ENCODE measurements at regions not wholly inside any gene's neighbourhood (a gene's known extent, or its start where the extent isn't known, plus 50 kb on each side); places are given as distances from the start of the nearest gene placed in this dataset.
"Not testable (repeated sequence)": the region's sequence is repeated elsewhere in the genome, so short reads cannot be mapped to it uniquely, and the experiment has no call there.

- no peak for DNase-seq
Measured at GRCh38 chr16:86076606-86077005, 177.6 kb downstream of the IRF8 start.

DNA sequence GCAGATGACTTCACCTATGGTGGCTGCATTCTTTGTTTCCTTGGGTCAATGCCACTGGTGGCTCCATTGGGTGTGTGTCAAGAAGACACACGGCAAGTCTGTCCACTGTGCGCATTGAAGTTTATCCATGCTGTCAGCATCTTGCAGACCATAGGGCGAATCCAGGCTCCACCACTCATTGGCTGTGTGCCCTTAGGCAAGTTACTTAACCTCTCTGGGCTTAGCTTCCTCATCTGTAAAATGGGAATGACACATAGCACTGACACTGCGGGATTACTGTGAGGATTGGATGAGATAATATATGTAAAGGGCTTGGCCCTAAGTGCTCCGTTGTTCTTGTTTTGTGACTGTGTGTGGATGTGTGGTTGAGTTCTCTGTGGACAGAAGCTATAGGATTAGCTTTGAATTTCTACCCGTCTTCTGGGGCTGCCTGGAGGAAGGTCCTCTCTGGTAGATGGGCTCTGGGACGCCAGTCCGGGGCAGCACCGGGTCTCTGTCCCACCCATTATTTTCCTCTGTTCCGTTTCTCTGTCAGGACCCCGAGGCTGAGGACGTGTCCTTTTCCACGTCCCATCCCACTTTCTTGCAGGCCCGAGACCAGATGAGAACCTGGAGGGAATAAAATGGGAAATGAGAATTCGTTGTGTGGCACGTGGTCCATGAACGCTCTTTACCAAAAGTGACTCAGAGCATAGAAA lies 178.4 kb downstream of the IRF8 start:
- no peak for DNase-seq

- no peak for DNase-seq
Measured at GRCh38 chr16:86078121-86078600, 179.2 kb downstream of the IRF8 start.

DNA sequence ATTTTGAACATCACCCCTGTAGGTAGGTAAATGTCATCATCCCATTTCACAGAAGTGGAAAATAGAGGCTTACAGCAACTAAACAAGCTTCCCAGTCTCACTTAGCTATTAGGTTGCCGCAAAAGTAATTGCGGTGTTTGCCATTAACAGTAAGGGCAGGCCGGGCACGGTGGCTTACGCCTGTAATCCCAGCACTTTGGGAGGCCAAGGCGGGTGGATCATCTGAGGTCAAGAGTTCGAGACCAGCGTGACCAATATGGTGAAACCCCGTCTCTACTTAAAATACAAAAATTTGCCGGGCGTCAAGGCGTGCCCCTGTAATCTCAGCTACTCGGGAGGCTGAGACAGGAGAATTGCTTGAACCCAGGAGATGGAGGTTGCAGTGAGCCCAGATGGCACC lies 179.7 kb downstream of the IRF8 start:
- DNase-seq, result not testable (repeated sequence)

DNA sequence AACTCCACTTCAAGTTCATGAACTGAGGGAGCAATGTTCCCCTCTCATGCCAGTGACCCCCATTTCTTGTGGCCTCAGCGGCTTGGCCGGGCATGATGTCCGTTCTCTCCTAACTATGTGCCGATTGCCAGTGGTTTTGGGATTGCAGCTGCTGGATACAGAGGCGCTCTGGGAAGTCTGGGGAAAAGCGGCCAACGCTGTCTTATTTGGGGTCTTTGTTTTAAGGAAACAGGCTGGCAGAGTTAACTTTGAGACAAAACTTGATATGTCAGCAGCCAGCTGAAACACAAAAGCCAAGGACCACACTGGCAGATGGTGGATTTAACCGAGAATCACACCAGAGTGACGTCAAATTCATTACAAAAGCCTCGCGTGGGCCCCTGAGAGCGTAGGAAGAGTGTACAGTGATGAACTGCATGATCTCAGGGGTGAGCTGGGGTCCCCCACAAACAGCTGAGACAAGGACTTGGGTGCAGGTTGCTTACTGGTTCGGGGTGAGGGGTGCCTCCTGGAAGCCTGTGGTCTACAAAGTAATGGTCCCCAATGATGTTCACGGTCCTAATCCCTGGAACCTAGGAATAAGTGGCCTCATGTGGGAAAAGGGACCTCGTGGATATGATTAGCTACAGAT lies 180.4 kb downstream of the IRF8 start:
- DNase-seq, result no peak

GRCh38 chr16:86080131-86080875 lies 181.3 kb downstream of the IRF8 start:
- no peak for DNase-seq

DNA sequence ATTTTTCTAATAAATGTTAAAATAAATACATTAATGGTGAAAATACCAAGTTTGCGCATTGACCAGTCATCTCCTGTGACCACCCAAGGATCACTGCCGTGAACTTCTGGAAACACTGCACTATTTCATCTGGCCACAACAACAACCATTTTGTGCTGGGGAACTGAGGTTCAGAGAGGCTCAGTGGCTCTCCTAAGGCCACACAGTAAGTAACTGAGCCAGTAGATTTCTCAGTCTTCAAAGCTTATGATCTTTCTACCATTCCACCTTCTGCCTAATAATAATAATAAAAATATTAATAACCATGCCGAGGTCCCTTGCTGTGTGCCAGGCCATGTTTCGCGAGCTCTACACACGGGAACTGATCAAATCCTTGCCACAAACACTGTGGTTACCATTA lies 182.0 kb downstream of the IRF8 start:
- no peak for DNase-seq

DNA sequence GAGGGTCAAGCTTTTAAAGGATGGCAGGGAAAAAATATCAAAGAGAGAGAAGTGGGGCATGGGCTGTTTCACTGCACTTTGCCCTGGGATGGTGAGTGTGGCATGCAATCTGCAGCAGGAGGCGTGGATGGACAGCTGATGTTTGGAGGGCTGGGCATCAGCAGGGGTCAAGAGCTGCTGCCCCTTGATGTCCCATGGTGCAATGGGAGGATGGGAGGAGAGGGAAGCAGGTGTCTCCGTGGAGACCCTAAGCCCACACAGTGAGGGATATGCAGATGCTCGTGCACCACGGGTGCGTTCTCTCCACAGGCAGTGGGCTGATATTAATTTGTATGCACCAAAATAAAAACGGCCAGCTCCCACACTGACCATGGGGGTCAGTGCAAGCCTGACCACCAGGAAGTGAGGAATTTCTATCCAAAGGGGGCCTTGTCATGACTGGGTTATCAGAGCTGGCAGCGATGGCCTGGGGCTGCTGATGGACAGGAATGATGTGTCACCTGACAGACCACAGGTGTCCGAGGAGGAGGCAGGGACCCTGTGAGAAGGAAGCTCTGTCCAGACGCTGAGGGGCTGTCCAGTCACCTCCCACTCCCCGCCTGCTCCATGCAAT lies 183.6 kb downstream of the IRF8 start:
- DNase-seq, result no peak

GRCh38 chr16:86083382-86084002 lies 184.5 kb downstream of the IRF8 start:
- DNase-seq, result no peak

- no peak for DNase-seq
Measured at GRCh38 chr16:86085161-86085611, 186.2 kb downstream of the IRF8 start.

- DNase-seq, result no peak
Measured at GRCh38 chr16:86085795-86086194, 186.8 kb downstream of the IRF8 start.

GRCh38 chr16:86086471-86086870 lies 187.5 kb downstream of the IRF8 start:
- DNase-seq, result no peak

DNA sequence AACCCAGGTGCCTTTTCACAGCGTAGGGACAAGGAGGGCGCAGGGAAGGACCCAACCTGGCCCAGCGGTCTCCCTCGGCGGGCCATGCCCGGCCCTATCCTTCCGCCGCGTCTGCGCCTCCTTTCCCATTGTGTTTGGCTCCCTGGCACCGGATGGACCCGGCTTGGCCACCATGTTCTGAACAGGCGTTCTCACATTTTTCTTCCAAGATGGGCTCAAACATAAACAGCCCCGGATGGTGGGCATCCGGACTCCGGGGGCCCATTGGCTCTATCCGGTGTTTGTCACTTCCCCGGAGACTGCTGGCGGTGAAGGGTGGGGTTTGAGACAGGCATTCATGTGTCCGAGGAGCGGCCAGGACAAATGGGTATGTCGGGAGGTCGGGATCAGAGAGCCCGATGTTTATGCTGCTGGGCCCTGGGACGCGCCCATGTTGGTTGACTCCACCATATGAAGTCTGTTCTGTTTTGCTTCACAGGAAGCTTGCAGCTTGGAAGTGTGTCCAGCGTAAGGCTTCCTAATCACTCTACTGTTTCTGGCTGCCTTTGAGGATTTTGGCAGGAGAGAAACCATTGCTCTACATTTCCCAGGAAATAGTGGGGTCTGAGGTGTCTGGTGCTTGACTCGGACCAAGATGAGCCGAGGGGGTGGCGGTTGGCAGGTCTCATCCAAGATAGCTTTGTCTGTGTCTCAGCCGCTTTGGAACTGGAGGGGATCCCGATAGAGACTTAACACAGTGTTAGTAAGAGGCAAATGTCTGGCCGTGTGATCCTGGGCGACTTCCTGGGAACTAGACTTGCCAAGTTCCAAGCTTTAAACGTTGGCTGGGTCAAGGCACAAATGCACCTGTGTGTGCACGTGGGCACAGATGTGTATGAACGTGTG lies 188.3 kb downstream of the IRF8 start:
- DNase-seq, result no peak

DNA sequence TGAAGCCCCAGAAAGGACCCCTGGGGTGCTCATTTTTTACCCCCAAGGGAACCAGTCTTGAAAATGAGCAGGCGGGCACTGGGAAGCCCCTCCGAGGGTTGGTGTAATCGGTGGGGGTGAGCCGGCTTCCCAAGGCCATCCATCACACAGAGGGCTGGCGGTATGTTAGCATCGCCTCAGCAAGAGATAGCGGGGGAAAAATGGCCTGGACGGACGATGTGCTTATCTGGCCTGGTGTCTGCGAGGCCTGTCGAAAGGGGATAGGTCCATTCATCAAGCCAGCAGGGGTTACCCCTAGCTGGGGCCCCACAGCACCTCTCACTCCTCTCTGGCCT lies 188.9 kb downstream of the IRF8 start:
- DNase-seq, result no peak

DNA sequence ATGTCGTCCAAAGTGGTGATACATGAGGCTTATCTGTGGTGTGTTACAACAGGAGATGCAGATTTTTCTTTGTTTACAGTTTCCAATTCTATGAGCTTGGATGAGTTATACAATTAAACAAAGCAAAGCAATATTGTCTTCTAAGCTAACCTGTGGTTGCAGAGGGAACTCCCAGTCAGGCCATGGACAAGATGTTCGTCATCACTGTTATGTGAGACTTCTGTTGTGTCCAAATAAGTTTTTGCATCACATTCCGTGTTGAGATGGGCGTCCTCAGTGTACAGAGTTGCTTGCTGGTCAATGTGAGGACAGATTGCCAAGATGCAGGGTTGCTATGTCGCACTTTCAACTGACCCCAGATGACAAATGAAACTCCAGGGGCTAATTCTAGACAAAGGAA lies 189.3 kb downstream of the IRF8 start:
- no peak for DNase-seq

- no peak for DNase-seq
Measured at GRCh38 chr16:86088816-86089215, 189.9 kb downstream of the IRF8 start.

GRCh38 chr16:86089334-86089900 lies 190.5 kb downstream of the IRF8 start:
- no peak for DNase-seq

- DNase-seq, result no peak
Measured at GRCh38 chr16:86089991-86090390, 191.0 kb downstream of the IRF8 start.

DNA sequence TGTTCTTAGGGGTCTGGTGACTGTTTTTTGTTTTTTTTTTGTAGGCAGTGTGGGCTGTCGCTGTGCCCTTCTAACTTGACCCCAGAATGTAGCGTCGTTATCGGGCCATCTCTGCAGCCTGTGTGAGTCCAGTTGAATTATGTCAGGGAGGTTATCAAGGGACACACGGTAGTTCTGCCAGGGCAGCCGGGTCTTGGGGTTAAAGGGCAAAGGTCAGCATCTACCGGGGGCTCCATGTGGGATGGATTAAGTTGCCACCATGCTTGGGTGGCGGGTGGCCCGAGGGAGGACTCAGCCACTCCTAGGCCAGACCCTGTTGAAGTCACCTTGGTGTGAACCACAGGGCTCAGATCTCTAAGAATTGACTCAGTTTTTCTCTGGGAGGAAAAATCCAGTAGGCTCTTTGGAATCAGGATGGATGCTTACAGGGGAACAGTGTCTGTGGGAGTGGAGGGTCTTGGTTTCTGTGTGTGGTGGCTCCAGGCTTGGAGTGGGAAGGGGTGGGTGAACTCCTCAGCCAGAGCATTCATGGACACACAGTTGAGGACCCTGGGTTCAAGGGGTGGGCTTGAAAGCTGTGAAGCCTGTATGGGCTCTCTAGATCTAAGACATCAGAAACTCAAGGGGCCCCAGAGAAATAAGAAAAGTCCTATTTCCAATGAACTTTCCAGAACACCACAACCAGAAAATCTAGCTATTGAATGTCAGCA lies 191.7 kb downstream of the IRF8 start:
- no peak for DNase-seq

- no peak for DNase-seq
Measured at GRCh38 chr16:86091976-86092375, 193.0 kb downstream of the IRF8 start.

Measured in occipital lobe (tissue), 1 donor.